Stimulated activated CD8-positive, alpha-beta memory T cell treated with anti-CD3 and anti-CD28 coated beads, Interleukin-4, amount 100 ng/mL, for 48 hours (primary cell): ENCODE measurements at regions not wholly inside any gene's neighbourhood (a gene's known extent, or its start where the extent isn't known, plus 50 kb on each side); places are given as distances from the start of the nearest gene placed in this dataset.

Source experiments
- DNase-seq: peaks from one replicate; pipeline ENCODE4 v3.0.0-alpha.2; 2020

DNA sequence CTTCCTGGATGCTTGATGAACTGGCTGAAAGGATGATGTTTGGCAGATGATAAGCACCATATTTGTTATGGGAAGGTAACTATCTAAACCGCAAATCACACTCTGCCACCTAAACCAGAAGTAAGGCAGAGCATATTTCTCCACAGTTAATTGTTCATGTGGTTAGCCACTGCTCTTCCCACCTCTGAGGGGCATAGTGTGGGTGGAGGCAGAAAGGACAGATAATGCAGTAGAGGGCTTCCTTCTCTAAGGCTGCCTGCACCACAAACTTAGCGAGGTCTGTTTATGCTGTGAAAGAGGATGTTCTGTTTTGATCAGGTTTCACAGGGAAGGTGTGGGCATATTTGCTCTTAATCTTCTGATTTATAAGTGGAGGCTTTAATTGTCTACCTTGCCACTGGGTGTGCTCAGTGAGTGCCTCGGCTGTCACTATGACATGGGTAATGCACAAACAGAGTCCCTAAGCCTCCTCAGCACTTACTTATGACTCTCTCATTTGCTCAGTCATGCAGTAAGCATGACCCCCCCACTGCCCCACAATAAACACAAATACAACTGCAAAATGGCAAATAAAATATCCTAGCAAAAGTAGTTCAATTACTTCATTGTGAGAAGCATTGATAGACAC, 401.0 kb downstream of the TMA16 start:
- peak; percentile 33 for DNase-seq

DNA sequence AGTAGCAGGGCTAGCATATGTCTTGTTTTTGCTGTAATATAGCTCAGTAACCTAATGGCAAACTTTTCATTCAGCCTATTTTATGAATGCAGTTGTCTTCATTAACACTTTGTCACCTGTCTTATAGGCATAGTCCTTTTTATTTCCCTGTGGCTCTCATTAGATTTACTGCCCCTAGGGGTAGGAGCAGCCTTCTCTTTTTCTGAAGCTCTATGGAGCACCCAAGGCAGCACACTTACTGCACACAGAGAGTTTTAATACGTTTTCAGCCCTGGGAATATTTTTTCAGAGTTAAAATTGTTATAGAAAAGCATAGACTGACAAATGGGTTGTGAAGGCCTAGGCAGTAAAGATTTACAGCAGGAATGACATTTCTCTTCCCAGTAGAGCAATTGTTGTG, 406.8 kb downstream of the TMA16 start:
- no peak for DNase-seq

DNA sequence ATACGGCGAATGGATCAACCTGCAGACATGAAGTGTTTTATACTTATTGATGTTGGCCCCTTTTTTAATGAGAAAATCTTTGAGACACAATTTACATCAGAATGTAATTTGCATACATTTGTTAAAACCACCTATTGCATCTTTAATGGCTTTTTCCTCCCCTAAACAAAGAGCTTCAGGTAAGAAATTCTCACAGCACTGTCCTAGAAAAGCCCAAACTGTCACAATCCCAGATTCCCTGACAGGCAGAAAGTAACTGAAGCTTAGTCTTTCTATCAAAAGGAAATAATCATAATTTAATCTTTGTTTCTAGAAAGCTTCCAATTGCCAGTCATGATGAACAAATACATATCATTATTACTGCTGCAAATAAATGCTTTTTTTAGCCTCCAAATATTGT, 407.9 kb downstream of the TMA16 start:
- DNase-seq: no peak

- no peak for DNase-seq
These were observed 417.4 kb downstream of the TMA16 start for GRCh38 chr4:163911891-163912290.

GRCh38 chr4:163913571-163913970, 419.1 kb downstream of the TMA16 start:
- no peak for DNase-seq

GRCh38 chr4:163915896-163916295, 421.4 kb downstream of the TMA16 start:
- no peak for DNase-seq

DNA sequence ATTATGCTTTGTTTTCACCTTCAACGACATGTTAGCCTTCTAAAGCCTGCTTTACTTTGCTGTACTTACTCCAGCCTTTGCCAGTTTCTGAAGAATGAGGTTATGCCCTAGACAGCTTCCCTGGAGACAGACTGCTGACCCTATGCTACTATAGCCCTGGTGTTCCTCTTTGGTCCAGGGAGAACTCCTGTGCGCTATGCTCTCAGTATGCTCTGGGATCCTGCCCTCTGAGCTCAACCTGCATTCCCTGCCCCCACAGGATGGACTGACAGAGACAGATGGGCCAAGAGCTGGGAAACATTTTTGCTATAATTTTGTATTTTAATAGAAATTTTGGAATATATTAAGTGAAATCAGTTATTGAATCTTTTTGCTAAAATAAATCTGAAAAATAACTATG, 425.9 kb downstream of the TMA16 start:
- no peak for DNase-seq

GRCh38 chr4:163922302-163922701, 427.8 kb downstream of the TMA16 start:
- no peak for DNase-seq

- no peak for DNase-seq
These were observed 428.6 kb downstream of the TMA16 start for GRCh38 chr4:163923092-163923491.

- no peak for DNase-seq
These were observed 435.6 kb downstream of the TMA16 start for GRCh38 chr4:163930086-163930485.

DNA sequence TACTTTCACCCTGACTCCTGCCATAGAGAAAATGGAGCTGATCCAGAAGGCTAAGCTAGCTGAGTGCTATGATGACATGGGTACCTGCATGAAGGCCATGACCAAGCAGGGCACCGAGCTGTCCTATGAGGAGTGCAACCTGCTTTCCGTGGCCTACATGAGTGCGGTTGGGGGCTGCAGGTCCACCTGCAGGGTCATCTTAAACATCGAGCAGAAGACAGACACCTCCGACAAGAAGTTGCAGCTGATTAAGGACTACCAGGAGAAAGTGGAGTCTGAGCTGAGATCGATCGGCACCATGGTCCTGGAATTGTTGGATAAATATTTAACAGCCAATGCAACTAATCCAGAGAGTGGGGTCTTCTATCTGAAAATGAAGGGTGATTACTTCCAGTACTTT, 438.0 kb downstream of the TMA16 start:
- DNase-seq: no peak

DNA sequence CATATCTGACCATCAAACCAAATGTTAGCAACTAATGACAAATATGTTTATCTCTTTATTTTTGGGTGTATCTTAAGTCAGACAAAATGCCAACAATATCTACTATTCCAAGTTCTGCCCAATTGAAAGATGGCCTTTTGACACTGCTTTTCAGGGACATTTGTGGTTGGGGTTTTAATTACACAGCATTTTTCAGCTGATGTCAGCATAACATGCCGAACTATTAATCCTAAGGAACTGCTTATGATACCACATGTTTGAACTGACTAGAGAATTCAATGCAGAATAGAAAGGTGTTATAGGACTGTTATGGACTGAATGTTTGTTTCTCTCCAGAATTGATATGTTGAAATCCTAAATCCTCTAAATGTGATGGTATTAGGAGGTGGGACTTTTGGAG, 445.1 kb downstream of the TMA16 start:
- DNase-seq: no peak

GRCh38 chr4:163941221-163941905, 446.9 kb downstream of the TMA16 start:
- no peak for DNase-seq

- no peak for DNase-seq
These were observed 454.5 kb downstream of the TMA16 start for GRCh38 chr4:163948920-163949455.

GRCh38 chr4:163949976-163950601, 455.6 kb downstream of the TMA16 start:
- DNase-seq: no peak

DNA sequence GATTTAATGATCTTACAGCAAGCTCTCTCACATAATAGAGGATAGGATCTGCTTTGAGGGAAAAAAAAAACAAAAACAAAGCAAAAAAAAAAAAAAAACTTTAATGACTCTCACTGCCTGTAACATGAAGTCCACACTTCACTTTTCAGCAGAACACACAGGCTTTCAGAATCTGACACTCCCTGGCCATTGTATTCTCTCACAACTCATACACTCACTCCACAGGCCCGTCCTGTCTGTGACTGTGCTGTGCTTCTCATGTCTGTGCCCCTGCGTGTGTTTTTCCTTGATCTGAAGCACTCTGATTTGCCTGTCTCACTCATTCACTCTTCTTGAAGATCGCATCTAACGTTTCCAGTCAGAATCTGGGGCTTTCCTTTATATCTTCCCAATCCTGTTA, 460.8 kb downstream of the TMA16 start:
- DNase-seq: no peak

DNA sequence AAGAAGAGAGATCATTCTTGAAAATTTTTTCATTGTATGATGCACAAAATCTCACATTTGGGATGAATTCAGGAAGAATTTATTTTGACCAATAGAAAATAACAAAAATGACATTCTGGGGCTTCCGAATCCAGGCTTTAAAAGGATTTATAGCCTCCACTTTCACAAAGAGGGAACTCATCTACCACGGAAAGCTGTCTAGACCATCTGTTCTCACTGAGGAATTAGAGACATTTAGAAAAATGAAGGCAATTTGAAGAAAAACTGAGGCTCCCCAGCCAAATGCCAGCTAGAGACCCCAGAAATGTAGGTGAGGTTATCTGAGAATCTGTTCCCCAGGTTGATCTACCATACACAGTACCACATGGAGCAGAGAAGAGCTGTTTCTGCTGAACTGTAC, 464.3 kb downstream of the TMA16 start:
- no peak for DNase-seq

GRCh38 chr4:163959932-163960331, 465.4 kb downstream of the TMA16 start:
- DNase-seq: no peak

- no peak for DNase-seq
These were observed 472.1 kb downstream of the TMA16 start for GRCh38 chr4:163966612-163967011.

DNA sequence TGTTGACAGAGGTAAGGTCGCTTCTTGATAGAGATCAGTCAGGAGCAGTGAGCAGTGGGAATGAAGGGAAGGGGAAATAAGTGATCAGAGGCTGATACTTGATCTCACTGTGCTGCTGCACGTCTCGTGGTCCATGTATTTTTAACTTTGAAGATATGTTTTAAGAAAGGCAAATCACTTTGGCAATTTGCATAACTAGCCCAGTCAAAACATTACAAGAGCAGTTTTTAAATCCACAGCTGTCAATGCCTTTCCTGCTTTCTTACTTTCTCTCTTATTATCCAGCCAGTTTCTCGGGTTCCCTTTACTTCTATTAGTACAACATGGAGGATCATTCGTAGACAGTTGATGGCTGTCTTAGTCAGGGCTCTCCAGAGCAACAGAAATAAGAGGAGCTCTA, 472.8 kb downstream of the TMA16 start:
- DNase-seq: no peak

GRCh38 chr4:163967710-163968109, 473.2 kb downstream of the TMA16 start:
- DNase-seq: no peak

GRCh38 chr4:163969291-163969690, 474.8 kb downstream of the TMA16 start:
- no peak for DNase-seq

DNA sequence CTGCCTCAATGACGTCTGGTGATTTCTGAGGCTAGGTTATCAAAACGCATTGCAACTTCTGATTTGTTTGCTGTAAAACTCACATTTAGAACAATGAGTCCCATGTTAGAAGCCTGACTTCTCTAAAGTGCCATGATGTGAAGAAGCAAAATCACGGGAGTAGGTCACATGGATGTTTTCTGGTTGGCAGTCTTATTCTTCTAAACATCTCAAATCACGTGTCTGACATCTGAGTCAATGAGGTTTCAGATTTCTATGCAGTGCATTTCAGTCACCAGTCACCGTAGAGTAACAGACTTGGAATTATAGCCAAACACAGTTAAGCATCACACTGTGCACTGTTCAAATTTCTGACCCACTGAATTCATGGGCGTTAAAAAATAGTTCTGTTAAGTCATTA, 482.1 kb downstream of the TMA16 start:
- DNase-seq: no peak

DNA sequence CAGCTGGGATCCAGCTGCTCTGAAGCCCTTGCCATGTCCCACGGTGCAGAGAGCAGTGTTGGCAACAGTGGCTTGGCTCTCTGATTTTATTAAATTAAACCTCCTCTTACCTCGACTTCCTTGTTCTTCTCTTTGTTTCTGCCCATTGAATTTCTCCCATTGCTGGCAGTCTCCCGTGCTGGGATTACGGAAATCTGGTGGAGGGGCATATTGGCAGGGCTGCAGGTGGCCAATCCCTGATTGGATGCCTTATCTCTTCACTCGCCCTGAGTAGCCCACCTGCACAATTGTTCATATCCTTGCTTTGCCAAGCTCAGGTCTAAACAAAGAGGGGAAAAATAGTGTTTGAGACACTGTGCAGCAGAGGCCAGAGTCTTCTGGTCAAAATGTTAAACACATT, 493.9 kb downstream of the TMA16 start:
- no peak for DNase-seq
